K562 (cell line): ENCODE measurements at regions not wholly inside any gene's neighbourhood (a gene's known extent, or its start where the extent isn't known, plus 50 kb on each side); places are given as distances from the start of the nearest gene placed in this dataset.

Experiments used
- ATAC-seq: fragments of 200-7000 bp; cut with Tn5 transposase; 3 replicates; pipeline ENCODE4 v1.9.1; 2020; ENCODE audit warnings: moderate library complexity
- BruUV-seq: library from RNA; stranded (reverse); fragments of 400-500 nt; replicated peaks from 2 replicates; lab custom pipeline; 2021; lab: Mats Ljungman, UMichigan
- CTCF ChIA-PET: fragments of 300-600 bp; formaldehyde crosslinking; extraction: SDS; loops from one replicate; lab custom pipeline; 2021; ENCODE audit warnings: low intra/inter-chr PET ratio; lab: Yijun Ruan, JAX
- POLR2A ChIA-PET: fragments of 300-600, 350-650 bp; sonication (Branson Sonifier 250); formaldehyde crosslinking; extraction: SDS; loops from one replicate; lab custom pipeline; 2021; ENCODE audit warnings: antibody characterized with exemption, inconsistent platforms; lab: Yijun Ruan, JAX
- DNase-seq, 4 experiments: peaks; one replicate each; pipeline versions ENCODE4 v3.0.0 to v3.0.0-alpha.2; 2011 to 2018; ENCODE audit warnings: low spot score in 3 of 4, mixed read lengths in 3 of 4; ENCODE audit errors: extremely low read depth in 1 of 4
- FAIRE-seq: peaks from 2 replicates; lab custom pipeline; 2011; peaks lifted over from hg19 to GRCh38; lab: Jason Lieb, UNC
- H2AFZ ChIP-seq: 2 replicates; pipeline ENCODE4 v1.6.0; 2011; ENCODE audit warnings: low read depth, low read length, control low read depth, inconsistent platforms
- H3K27ac ChIP-seq: fragments of 200-600 bp; 3 replicates; pipeline ENCODE4 v1.8.0; 2011; ENCODE audit warnings: low read depth, mild to moderate bottlenecking, control low read depth, inconsistent platforms, low read length, moderate library complexity, mixed read lengths; ENCODE audit errors: extremely low read depth
- H3K27me3 ChIP-seq, 2 experiments: fragments of 300-600 bp in 1 of 2; 2 replicates in 1 of 2; 3 replicates in 1 of 2; pipeline versions ENCODE4 v1.6.0 to v1.8.0; 2011; ENCODE audit warnings: inconsistent platforms in 2 of 2, low read length in 2 of 2, mild to moderate bottlenecking in 1 of 2, mixed read lengths in 1 of 2, moderate library complexity in 1 of 2; ENCODE audit not compliant: control insufficient read depth in 2 of 2, insufficient read depth in 2 of 2
- H3K36me3 ChIP-seq: fragments of 300-600 bp; 3 replicates; pipeline ENCODE4 v1.8.0; 2011; ENCODE audit warnings: mild to moderate bottlenecking, low read length, inconsistent platforms; ENCODE audit not compliant: control insufficient read depth, insufficient read depth
- H3K4me1 ChIP-seq, 2 experiments: fragments of 200-600 bp in 1 of 2; replicated peaks in 1 of 2; 2 replicates in 1 of 2; 3 replicates in 1 of 2; pipeline versions ENCODE4 v1.5.1 to v1.8.0; 2011; ENCODE audit warnings: inconsistent platforms in 2 of 2, low read length in 2 of 2, mild to moderate bottlenecking in 1 of 2, mixed read lengths in 1 of 2, moderate library complexity in 1 of 2; ENCODE audit not compliant: control insufficient read depth in 2 of 2, insufficient read depth in 2 of 2
- H3K4me2 ChIP-seq: 2 replicates; pipeline ENCODE4 v1.6.1; 2011; ENCODE audit warnings: low read length, control low read depth, inconsistent platforms, mixed read lengths; ENCODE audit not compliant: insufficient read depth
- H3K4me3 ChIP-seq: fragments of 200-600 bp; sonication (generic), shearing (Covaris generic); 2 replicates; pipeline ENCODE4 v1.5.1; 2016; ENCODE audit warnings: control low read depth, inconsistent platforms
- H3K79me2 ChIP-seq: fragments of 200-600 bp; 3 replicates; pipeline ENCODE4 v1.8.0; 2011; ENCODE audit warnings: low read length, inconsistent platforms; ENCODE audit not compliant: control insufficient read depth, insufficient read depth
- H3K9ac ChIP-seq, 2 experiments: 2 replicates each; pipeline versions ENCODE4 v1.6.0 to v1.6.1; 2011; ENCODE audit warnings: low read depth in 2 of 2, low read length in 2 of 2, control low read depth in 1 of 2, inconsistent platforms in 1 of 2, mild to moderate bottlenecking in 1 of 2, mixed read lengths in 1 of 2; ENCODE audit not compliant: insufficient read depth in 1 of 2
- H3K9me1 ChIP-seq: one replicate; pipeline ENCODE4 v1.6.0; 2011; ENCODE audit warnings: inconsistent platforms, mild to moderate bottlenecking, low read length, moderate library complexity; ENCODE audit not compliant: control insufficient read depth, insufficient read depth
- H3K9me3 ChIP-seq: replicated peaks from 2 replicates; pipeline ENCODE4 v1.5.1; 2011; ENCODE audit warnings: low read depth, low read length, inconsistent platforms; ENCODE audit not compliant: control insufficient read depth, insufficient read depth
- H4K20me1 ChIP-seq: replicated peaks from 2 replicates; pipeline ENCODE4 v1.6.1; 2011; ENCODE audit warnings: low read length, inconsistent platforms, mixed read lengths; ENCODE audit not compliant: control insufficient read depth, insufficient read depth
- NFRKB ChIP-seq: fragments of 450-650 bp; IDR thresholded peaks from 2 replicates; pipeline ENCODE4 v1.6.1; 2016; ENCODE audit warnings: low read depth
- PURB ChIP-seq: sonication (generic); formaldehyde crosslinking; IDR thresholded peaks from 2 replicates; pipeline ENCODE4 v1.9.0; 2021; ENCODE audit warnings: low read depth, mild to moderate bottlenecking, missing genetic modification reagents
- ZNF253 ChIP-seq: fragments of 250-450 bp; sonication (Bioruptor Pico); conservative IDR thresholded peaks from 2 replicates; pipeline ENCODE4 v1.6.1; 2021; ENCODE audit warnings: mild to moderate bottlenecking
- ZNF668 ChIP-seq: fragments of 250-450 bp; sonication (Bioruptor Pico); IDR thresholded peaks from 2 replicates; pipeline ENCODE4 v1.8.0; 2022; ENCODE audit warnings: mild to moderate bottlenecking, inconsistent platforms
- WGBS: fragments of 100-300 bp; shearing (Covaris generic); methylation state at CpG from one replicate; pipeline ENCODE4 v1.1.6; 2016; ENCODE audit warnings: low coverage, mixed read lengths; ENCODE audit not compliant: insufficient coverage; ENCODE audit errors: missing lambda C conversion rate; 5-methylcytosine and 5-hydroxymethylcytosine counted together
- in situ Hi-C: fragments of 300-500 bp; cut with MboI; formaldehyde crosslinking; loops from 4 replicates; pipeline ENCODE4 v1.15.0; 2018; ENCODE audit warnings: inconsistent platforms, mixed read lengths
- intact Hi-C: fragments of 100-400 bp; cut with micrococcal nuclease; formaldehyde crosslinking; loops from 2 replicates; pipeline ENCODE4 v1.14.2; 2022
- TF ChIP-seq, protein P1 (sequence below): sonication (generic); formaldehyde crosslinking; IDR thresholded peaks from 2 replicates; pipeline ENCODE4 v1.8.1; 2022; ENCODE audit warnings: missing genetic modification reagents
- TF ChIP-seq, protein P2 (sequence below): fragments of 450-650 bp; IDR thresholded peaks from 2 replicates; pipeline ENCODE4 v1.6.1; 2016; ENCODE audit warnings: low read depth

DNA sequence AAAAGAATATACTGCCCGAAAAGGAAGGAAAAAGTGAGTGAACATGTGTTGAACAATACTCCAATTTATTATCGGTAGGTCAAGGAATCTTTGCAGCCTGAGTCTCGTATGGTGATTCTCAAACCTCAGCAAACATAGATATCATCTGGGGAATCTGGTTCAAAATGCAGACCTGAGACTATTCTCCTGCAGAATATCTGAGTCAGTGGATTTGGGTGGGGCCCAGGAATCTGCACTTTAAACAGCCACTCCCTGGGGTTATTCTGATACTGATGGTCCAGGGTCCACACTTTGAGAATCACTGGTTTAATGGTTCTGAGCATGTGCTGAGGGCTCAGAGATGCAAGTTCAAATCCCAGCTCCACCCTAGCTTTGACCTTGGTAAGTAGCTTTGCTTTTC lies 53.6 kb upstream of the GRK3 start:
- no peak overlapping the region for H3K4me3 ChIP-seq
- H3K9ac ChIP-seq: no peak overlapping the region
- ChIA-PET CTCF (no interaction called here), POLR2A (no interaction called here)
- no TSS peak for BruUV-seq
- no peaks in the 10 kb centered on the region for H3K9me1 ChIP-seq
- no peak for DNase-seq
- no peak for FAIRE-seq
- no peaks in the 10 kb centered on the region for H3K27me3 ChIP-seq
- 58% methylated on average over 2 of the region's 3 CpGs for WGBS
- H2AFZ ChIP-seq: no peak overlapping the region
- no peaks in the 10 kb centered on the region for H4K20me1 ChIP-seq
- in situ Hi-C loops: no loop called here
- H3K36me3 ChIP-seq: no peaks in the 10 kb centered on the region
- no peaks in the 10 kb centered on the region for H3K9me3 ChIP-seq
- no peaks in the 10 kb centered on the region for H3K4me1 ChIP-seq
- intact Hi-C loops: no loop called here
- H3K79me2 ChIP-seq: no peaks in the 10 kb centered on the region
- H3K27ac ChIP-seq: no peak overlapping the region
- no peak overlapping the region for H3K4me2 ChIP-seq
- TF ChIP-seq ZNF668 (CRISPR knock-in tag): no peak
- TF ChIP-seq, protein P1, sequence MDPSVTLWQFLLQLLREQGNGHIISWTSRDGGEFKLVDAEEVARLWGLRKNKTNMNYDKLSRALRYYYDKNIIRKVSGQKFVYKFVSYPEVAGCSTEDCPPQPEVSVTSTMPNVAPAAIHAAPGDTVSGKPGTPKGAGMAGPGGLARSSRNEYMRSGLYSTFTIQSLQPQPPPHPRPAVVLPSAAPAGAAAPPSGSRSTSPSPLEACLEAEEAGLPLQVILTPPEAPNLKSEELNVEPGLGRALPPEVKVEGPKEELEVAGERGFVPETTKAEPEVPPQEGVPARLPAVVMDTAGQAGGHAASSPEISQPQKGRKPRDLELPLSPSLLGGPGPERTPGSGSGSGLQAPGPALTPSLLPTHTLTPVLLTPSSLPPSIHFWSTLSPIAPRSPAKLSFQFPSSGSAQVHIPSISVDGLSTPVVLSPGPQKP (CRISPR knock-in tag): no peak
- TF ChIP-seq PURB: no peak
- no peak for TF ChIP-seq NFRKB
- TF ChIP-seq, all 486 proteins: peak for 0
- no peak for ATAC-seq

DNA sequence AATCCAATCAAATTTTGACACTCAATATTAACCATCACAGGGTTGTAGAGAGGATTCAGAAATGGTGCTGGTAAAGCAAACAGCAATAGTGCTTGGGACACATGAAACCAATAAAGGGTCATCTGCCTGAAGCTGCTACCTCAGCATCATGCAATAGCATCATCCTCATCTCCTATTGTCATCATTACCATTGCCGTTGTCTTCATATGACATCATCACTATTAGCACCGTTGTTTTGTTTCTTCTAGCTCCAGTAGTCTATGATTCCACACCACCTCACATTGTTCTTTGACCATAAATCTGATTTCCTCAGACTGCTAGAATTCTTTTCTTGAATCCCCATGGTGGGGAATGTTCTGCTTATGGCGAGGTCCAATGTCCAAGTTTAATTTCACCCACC lies 52.8 kb upstream of the GRK3 start:
- Histone ChIP-seq H3K36me3 (no peaks in the 10 kb centered on the region), H3K9me1 (no peaks in the 10 kb centered on the region), H3K4me2 (no peak overlapping the region), H3K27me3 (no peaks in the 10 kb centered on the region), H4K20me1 (no peaks in the 10 kb centered on the region), H3K9ac (no peak overlapping the region), H3K79me2 (no peaks in the 10 kb centered on the region), H3K4me3 (no peak overlapping the region), H2AFZ (no peak overlapping the region), H3K27ac (no peak overlapping the region), H3K9me3 (no peaks in the 10 kb centered on the region), H3K4me1 (no peaks in the 10 kb centered on the region)
- 33% methylated on average over 3 of the region's 3 CpGs for WGBS
- ATAC-seq (no peak), FAIRE-seq (no peak), DNase-seq (no peak)
- intact Hi-C loops: no loop called here
- BruUV-seq: no TSS peak
- in situ Hi-C loops: no loop called here
- ChIA-PET POLR2A (interaction anchor here (0.7 kb wide), 1 partner anchor 8 kb away, joined by 4 read pairs; no protein-coding TSS in a partner anchor), CTCF (no interaction called here)
- TF ChIP-seq, protein P2, sequence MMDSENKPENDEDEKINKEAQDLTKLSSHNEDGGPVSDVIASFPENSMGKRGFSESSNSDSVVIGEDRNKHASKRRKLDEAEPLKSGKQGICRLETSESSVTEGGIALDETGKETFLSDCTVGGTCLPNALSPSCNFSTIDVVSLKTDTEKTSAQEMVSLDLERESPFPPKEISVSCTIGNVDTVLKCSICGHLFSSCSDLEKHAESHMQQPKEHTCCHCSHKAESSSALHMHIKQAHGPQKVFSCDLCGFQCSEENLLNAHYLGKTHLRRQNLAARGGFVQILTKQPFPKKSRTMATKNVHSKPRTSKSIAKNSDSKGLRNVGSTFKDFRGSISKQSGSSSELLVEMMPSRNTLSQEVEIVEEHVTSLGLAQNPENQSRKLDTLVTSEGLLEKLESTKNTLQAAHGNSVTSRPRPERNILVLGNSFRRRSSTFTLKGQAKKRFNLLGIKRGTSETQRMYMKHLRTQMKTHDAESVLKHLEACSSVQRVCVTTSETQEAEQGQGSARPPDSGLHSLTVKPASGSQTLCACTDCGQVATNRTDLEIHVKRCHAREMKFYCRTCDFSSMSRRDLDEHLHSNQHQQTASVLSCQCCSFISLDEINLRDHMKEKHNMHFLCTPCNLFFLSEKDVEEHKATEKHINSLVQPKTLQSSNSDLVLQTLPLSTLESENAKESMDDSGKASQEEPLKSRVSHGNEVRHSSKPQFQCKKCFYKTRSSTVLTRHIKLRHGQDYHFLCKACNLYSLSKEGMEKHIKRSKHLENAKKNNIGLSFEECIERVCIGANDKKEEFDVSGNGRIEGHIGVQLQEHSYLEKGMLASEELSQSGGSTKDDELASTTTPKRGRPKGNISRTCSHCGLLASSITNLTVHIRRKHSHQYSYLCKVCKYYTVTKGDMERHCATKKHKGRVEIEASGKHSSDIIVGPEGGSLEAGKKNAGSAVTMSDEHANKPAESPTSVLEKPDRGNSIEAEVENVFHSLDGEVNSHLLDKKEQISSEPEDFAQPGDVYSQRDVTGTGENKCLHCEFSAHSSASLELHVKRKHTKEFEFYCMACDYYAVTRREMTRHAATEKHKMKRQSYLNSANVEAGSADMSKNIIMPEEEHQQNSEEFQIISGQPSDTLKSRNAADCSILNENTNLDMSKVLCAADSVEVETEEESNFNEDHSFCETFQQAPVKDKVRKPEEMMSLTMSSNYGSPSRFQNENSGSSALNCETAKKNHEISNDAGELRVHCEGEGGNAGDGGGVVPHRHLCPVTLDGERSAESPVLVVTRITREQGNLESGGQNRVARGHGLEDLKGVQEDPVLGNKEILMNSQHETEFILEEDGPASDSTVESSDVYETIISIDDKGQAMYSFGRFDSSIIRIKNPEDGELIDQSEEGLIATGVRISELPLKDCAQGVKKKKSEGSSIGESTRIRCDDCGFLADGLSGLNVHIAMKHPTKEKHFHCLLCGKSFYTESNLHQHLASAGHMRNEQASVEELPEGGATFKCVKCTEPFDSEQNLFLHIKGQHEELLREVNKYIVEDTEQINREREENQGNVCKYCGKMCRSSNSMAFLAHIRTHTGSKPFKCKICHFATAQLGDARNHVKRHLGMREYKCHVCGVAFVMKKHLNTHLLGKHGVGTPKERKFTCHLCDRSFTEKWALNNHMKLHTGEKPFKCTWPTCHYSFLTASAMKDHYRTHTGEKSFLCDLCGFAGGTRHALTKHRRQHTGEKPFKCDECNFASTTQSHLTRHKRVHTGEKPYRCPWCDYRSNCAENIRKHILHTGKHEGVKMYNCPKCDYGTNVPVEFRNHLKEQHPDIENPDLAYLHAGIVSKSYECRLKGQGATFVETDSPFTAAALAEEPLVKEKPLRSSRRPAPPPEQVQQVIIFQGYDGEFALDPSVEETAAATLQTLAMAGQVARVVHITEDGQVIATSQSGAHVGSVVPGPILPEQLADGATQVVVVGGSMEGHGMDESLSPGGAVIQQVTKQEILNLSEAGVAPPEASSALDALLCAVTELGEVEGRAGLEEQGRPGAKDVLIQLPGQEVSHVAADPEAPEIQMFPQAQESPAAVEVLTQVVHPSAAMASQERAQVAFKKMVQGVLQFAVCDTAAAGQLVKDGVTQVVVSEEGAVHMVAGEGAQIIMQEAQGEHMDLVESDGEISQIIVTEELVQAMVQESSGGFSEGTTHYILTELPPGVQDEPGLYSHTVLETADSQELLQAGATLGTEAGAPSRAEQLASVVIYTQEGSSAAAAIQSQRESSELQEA: no peak
- TF ChIP-seq ZNF253 (CRISPR knock-in tag): no peak
